Uterus (tissue), 2 donors: ENCODE measurements at regions not wholly inside any gene's neighbourhood (a gene's known extent, or its start where the extent isn't known, plus 50 kb on each side); places are given as distances from the start of the nearest gene placed in this dataset.

Experiments used
- POLR2A ChIP-seq, 2 donors: fragments of 450-650 bp; IDR thresholded peaks; one replicate each; pipeline ENCODE4 v1.6.1; 2016; ENCODE audit warnings: antibody characterized with exemption in 2 of 2, mild to moderate bottlenecking in 1 of 2, moderate library complexity in 1 of 2
- TF ChIP-seq, protein P1 (sequence below), 4 experiments: fragments of 200-600 bp in 2 of 4; fragments of 450-650 bp in 2 of 4; sonication (generic) in 2 of 4; IDR thresholded peaks; one replicate each; pipeline ENCODE4 v1.5.1; 2016 to 2019; ENCODE audit warnings: antibody characterized with exemption in 4 of 4, mild to moderate bottlenecking in 2 of 4, moderate library complexity in 1 of 4

DNA sequence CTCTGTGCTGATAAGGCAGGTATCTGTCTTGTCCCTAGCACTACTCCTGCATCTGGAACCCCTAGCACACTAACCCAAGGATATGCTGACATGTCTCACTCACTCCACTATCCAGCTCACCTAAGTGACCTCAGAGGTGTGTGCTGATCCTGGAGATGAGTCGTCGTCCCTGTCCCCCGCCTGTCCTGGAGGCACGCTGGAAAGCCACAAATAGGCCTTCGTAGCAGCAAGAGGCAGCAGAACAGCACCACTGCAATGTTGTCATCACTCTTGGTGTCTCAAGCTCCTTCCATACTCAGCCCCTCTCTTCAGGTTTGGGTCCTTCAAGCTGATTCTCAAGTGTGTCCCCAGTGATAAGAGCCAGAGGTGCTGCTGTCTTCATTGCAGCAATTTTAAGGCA lies 73.0 kb upstream of the ITGA6 start:
- TF ChIP-seq, protein P1, sequence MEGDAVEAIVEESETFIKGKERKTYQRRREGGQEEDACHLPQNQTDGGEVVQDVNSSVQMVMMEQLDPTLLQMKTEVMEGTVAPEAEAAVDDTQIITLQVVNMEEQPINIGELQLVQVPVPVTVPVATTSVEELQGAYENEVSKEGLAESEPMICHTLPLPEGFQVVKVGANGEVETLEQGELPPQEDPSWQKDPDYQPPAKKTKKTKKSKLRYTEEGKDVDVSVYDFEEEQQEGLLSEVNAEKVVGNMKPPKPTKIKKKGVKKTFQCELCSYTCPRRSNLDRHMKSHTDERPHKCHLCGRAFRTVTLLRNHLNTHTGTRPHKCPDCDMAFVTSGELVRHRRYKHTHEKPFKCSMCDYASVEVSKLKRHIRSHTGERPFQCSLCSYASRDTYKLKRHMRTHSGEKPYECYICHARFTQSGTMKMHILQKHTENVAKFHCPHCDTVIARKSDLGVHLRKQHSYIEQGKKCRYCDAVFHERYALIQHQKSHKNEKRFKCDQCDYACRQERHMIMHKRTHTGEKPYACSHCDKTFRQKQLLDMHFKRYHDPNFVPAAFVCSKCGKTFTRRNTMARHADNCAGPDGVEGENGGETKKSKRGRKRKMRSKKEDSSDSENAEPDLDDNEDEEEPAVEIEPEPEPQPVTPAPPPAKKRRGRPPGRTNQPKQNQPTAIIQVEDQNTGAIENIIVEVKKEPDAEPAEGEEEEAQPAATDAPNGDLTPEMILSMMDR (IDR thresholded peaks at IDR 0.05), result no peak
- TF ChIP-seq POLR2A (IDR thresholded peaks at IDR 0.05), result no peak
